ENCODE measurements at regions not wholly inside any gene's neighbourhood (a gene's known extent, or its start where the extent isn't known, plus 50 kb on each side); places are given as distances from the start of the nearest gene placed in this dataset.

DNA sequence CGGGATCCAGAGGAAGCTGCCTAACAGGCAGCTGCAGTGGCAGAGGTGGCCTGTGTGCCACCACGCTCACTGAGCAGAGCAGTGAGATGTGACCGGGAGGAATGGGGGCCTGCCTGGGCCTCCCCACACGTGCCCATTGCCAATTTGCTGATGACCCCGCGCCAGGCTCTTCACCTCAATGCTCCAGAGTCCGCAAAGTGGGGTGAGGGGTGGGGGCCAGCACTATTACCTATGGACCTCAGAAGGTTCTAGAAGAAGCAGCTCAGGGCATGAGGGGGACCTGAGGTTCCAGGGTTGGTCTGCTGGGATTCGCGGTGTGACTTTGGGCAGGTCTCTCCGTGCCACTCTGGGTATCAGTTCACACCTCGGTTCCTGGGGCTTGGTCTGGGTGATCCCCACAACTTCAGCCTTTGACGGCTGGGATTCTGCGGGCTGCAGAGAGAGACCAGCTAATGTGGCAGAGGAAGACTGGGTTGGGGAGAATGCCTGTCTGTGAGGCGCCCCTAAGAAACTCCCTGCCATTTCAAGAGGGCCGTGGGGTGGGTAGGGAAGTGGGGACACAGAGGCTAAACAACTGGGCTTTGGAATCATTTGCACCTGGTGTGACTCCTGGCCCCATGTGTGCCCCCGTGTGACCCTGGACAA is 231.0 kb upstream of the MVB12B start:
- DNase-seq = no peak

DNA sequence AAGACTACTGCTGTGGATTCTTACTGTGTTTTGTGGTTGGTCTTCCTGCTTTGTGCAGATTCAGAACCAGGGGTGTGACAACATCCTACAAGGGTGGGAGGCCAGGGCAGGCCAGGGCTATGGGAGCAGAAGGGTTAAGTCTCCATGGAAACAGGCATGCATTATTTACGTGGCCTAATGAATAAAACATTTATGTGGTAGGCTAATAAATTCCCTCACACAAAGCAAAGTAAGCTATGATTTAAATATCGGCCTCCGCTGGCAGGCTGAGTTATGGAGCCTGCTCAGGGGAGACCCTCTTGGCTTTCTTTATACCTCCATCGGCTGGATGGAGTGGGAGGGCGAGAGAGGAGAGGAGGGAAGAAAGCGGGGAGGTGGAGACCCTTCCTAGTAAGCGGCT is 230.3 kb upstream of the MVB12B start:
- no peak for DNase-seq

DNA sequence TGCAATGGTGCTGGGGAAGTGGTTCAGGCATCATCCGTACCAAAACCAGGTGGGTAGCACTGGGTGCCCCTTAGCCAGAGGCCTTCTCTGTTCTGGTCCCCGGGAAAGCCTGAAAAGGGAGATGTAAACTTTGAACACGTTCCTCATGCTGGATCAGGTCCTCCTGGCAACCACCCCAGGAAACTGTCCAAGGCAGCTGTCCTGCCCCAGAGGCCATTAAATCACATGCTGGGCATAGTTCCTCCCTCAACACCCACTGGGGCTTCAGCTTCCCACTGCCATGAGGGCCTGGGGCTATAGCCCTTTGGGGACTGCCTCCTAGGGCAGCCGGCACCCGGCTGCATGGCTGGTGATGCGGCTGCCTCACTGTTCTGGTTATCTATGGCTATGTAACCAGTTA is 228.9 kb upstream of the MVB12B start:
- no peak for DNase-seq

DNA sequence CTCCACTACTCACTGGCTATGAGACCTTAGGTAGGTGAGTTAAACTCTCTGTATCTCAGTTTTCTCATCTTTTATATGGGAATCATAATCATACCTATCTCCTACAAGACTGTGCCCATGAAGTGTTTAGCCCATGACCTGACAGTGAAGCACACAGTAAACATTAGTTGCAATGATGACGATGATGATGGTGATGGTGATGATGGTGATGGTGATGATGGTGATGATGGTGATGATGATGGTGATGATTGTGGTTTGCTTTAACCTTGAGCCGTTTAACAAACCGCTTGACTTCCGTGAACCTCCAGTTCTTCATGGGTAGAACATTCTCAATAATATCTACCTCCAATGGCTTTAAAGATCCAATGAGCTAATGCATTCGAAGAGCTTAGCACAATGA is 220.2 kb upstream of the MVB12B start:
- no peak for DNase-seq

DNA sequence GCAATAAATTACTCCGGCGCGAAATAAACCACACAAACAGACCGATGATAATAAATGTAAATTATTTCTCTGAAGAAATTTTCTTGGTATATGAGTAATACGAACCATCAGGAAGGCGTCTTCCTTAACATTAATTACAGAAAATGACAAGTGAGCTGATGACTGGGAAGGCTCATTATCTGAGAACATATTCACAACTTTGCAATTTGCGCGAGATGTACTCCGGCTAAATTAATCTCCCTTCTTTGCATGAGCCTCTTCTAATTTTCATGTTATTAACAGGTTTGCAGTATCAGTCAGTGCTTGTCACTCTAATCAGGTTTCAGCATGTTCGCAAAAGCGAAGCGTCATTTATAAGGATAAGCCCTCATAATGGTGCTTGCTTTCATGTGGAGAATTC is 218.9 kb upstream of the MVB12B start:
- DNase-seq = no peak

DNA sequence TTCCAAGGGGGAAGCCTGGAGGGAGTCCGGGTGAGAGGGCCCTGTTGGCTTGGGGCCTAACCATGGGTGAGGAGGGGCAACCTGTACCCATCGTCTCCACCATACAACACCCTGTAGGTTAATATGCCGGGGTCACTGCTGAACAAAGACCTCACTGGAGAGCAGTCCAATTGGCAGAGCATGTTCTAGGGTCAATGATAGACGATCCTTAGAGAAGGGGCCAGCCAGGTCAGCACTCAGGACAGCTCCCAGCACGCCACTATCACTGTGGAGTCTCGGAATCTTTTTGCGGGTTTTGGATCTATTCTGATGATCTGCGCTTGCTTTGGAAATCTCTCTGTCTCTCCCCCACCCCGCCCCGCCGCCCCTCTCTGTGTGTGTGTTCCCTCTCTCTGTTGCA is 218.4 kb upstream of the MVB12B start:
- DNase-seq = no peak

DNA sequence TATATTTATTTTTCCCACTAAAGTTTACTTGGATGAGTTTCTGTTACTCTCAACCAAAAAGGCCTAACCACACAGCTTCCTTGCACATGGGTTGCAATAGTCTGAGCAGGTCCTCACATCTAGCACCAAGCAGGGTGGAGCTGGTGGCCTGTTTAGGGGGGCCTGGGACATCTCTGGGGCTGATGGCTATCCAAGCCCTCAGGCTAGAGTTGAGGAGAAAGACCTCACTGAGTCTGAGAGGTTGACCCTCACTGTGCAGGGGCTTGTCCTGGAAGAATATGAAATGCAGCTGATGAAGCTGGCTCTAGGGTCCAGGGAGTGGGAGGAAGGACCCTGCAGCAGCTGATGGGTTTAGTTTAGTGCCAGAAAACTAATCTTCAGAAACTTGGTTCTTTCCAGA is 217.1 kb upstream of the MVB12B start:
- DNase-seq = no peak

DNA sequence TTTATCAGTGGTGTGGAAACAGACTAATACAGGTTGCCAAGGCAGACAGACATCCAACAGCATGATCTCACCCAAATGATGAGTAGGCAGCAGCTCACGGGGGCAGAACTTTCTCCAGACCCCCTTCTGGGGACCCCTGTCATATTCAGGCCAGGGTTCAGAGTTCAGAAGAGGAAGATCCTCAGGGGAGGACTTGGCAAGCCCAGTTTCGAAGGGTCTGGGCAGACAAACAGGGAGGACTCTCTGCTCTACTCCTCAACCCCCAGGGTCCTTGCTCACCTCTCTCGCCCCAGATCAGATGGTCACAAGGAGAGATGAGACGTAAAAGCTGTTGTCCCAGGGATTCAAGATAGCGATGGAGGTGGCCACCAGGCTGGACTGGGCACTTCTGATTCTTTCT is 215.1 kb upstream of the MVB12B start:
- no peak for DNase-seq

DNA sequence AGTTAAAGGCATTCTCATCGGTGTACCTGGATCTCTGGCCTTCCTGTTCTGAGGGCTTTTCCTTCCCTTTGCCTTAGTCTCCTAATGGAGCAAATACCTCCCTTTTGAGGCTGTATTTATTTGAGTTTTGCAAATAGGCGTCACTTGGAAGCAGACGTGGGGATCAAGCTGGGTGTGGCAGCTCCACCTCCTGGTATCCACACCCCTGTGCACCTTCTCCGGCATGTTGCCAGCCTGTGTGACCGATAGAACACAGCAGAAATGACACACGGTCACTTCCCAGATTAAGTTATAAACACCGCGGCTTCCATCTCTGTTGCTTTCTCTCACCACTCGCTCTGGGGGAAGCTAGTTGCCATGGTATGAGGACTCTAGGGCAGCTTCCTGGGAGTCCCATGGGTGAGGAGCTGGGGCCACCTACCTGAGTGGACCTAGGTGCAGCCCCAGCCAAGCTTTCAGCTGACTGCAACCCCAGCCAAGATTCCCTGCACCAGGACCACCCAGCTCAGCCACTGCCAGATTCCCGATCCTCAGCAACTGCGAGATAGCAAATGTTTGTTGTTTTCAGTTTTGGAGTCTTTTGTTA is 214.4 kb upstream of the MVB12B start:
- DNase-seq = no peak

DNA sequence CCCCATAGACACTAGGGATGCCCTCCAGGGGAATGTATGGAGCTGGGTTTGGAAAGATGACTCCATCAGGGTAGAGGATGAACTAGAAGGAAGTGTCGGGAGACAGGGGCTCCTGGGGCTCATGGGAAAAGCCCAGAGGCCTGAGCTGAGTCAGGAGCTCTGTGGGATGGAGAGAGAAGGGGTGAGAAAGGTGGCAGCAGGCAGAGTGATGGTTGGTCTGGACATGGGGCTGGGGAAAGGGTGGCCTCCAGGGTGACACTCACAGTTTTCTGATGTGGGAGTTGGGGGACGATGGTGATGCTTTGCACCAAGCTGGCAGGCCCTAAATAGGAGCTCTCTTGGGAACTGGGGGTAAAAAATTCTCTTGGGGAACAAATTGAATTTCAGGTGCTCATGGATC is 213.5 kb upstream of the MVB12B start:
- no peak for DNase-seq

DNA sequence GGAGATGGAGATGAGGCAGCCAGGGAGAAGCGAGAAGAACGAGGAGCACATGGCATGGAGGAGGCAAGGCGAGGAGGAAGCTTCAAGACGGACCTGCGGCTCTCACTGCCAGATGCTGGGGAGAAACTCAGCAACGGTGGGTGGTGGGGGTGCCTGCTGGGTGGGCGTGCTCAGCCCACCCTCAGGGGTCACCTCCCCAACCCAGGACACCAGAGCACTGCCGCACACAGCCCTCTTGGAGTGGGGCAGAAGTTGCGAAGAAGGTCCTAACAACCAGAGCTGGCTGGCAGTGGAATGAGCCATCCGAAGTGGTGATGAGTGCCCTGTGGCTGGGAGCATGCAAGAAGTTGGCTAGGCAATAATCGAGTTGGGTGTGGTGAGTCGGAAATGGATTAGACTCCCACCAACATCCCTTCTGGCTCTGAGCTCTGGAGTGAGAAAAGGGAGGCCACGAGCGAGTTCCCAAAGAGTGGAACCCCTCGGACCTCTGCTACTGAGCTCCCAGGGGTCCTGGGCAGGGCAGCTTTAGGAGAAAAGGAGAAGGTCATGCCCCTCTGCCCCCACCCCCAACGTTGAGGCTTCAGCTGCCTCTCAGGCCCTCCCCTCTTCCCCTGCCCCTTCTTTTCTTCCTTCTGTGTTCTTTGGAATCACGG is 212.7 kb upstream of the MVB12B start:
- DNase-seq = no peak

DNA sequence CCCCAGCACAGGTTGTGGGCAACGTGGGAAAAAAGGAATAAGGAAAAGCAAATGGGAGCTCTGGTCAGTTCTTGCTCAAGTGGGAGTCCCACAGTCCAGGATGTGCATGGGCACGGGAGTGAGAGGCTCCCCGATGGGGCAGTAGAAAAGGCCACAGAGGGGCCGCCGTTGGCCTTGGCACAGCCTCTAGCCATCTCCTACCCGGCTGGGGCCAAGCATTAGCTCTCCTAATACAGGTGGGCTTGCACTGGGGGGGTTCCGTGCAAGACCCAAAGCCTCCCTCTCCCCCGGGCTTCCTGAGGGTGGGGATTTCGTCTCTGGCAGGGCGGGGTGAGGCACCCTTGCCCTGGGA is 212.2 kb upstream of the MVB12B start:
- DNase-seq = no peak

DNA sequence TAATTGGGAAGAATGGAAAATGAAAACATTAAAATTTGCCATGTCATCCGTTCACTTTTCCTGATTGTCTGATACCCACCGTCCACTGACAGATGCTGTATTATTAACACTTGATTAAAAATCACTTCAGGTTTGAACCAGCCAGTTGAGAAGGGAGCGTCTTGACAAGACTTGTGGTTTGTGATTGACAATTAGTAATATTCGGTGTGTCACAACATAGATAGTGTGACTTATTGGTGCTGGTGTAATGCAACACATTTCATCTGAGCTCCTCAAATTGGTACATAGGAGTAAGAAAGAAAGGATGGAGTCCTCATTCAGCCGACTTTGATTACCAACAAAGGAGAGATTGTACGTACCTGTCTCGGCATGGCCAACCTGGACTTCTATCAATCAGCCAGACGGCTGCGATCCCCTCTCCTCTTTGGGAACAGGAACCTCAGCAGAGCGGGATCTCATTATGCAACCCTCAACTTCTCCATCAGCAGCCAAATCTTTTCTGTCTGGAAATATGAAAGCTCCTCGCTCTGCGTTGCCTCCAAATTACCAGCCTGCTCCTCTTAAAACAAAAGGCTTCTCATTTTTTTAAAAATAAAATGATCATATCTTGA is 211.7 kb upstream of the MVB12B start:
- DNase-seq = no peak

DNA sequence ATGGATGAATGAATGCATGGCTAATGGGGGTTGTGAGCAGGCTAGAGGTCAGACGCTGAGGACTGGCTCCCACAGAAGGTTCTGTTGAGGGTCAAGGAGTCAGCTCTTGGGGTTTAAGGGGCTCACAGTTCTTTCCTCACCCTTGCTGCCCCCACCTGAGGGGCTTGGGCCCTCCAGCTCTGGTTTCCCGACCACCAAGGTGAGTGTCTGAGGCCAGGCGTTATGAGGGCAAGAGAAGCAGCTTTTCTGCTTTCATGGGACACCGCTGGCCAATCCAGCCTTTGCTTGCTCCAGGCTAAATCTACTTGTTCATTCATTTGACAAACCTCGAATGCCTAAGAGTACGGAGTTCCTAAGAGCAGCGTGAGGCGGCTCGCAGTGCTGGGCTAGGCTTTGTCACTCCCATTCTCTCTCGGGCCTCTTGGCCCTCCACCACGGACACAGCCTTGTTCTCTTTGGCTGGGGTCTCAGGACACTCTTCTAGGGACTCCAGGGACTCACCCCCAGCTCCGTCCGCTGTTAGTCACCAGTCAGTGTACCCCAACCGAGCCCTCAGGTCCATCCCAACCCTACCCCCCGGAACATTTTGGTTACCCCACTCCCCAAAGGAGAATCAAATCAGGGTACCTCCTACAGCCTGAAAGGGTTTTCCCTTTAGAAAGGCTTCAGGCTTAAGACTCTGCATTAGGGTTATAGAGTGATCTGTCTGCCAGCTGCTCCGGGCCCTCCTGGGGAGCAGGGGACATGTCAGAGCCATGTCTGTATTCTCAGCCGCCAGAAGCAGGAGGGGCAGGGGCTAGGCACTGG is 210.1 kb upstream of the MVB12B start:
- no peak for DNase-seq

DNA sequence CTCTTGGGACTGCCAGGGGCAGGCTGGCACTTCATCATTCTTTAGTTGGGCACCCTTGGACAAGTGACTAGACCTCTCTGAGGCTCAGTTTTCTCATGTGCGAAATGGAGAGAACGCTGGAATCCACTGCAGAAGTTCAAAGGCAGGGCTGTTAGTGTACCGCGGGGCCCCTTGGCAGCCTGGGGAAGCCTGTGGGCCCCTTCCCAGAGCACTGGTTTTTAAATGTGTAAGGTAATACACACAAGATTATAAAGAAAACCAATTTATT is 209.5 kb upstream of the MVB12B start:
- no peak for DNase-seq

DNA sequence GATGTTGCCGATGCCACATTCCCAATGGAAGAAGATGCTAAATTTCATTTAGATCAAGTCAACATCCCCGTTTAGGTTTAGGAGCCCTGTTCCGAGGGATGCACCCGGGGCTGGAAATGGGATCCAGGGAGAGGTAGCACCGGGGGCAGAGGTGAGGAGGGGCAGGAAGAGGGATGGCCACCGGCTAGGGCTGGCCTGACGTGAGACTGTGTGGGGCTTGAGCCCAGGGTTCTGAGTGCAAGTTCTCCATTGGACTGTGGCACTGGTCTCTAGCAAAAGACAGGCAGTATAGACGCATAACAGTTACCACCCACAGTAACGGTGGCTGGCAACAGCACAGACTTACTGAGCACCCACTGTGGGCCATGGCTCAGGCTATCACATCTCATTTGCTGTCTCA is 209.0 kb upstream of the MVB12B start:
- DNase-seq = no peak

DNA sequence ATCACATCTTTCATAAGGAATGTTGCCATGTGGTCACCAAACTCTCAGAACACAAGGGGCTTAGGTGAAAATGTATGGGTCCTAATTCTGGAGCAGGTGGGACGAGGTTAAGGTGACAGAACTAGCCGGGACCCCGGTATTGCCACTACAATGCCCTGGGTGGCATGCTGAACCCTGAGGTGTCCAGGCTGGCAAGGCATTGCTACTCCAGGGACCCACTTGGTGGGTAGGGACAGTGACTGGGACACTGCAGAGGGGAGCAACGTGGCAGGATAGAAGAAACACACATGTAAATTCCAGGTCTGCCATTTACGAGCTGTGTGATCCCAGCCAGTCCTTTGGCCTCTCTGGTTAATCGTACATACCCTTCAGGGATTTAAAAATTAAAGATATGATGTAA is 206.9 kb upstream of the MVB12B start:
- DNase-seq = no peak

DNA sequence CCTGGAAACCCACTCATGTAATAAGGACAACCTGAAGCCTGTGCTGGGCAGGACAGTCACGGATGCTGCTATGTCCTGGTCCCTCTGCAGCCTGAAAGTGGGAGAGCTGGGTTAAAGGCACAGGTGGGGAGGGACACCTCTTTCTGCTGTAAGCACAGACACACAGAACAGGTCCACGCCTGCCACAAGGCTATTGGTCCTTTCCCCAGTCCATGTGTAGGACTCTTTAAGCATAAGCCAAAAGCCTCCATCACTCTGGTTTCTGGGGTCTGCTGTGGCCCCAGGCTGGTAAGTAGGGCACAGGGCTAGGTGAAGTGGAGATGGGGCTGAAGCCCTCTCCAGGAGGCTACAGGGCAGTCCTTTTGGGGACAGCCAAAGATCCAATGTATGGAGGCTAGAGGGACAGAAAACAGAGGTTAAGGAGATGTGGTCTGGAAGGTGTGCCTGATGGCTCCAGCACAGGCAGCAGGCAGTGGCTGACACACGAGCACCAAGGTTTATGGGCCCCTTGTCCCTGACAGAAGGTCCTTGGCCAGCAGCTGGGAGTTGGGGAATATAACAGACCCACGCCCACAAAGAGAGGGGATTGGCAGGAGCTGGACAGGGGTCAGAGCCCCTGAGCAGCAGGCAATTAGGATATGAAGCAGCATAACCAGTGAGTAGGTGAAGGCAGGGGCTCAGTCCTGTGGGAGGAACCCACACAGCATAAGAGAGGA is 203.6 kb upstream of the MVB12B start:
- DNase-seq = no peak

DNA sequence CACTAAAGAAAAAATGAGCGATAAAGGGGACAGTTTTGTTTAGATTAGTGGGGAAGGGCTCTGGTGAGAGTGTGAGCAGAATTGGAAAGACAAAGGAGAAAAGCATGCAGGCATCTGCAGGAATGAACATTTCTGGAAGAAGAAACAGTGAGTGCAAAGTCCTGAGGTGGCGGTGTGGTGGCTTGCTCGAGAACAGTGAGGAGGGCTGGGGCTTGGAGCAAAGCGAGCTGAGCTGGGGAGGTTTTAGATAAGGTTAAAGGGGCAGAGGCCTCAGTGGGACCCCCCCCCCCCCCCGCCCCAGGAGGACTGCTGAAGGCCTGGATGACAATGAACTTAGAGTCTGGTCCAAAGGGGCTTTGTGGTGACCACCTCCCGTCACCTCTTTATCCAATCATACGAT is 202.7 kb upstream of the MVB12B start:
- DNase-seq = no peak

DNA sequence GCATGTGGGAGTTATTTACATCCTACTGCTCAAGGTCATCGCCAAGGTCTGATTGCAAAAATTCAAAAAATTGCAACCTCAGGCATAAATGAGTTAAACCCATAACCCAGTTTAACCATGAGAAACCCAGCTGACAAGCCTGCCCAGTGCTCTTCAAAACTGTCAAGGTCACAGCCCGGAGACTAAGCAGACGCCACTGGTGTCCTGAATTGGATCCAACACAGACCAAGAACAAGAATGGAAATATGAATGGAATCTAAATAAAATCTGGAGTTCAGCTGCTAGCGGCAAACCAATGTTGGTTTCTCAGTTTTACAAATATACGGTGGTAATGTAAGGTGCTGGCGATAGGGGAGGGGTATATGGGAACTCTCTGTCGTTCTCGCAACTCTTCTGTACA is 201.5 kb upstream of the MVB12B start:
- DNase-seq = no peak

DNA sequence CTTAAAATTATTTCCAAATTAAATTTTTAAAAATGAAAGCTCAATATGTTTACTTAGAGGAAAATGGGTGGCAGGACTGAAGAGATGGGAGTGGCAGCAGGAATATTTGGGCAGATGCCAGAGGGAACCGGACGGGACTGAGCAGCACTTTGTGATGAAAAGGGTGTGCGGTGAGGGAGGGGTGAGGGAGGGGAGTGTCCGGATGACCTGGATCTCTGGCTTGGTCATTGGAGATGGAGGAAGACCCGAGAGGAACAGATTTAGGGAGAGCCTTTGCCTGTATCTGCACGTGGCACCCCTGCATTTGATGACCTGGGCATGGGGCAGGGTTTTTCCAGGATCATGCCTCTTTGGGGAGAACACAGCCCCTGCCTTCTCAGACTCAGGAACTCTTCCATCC is 201.1 kb upstream of the MVB12B start:
- DNase-seq = no peak

DNA sequence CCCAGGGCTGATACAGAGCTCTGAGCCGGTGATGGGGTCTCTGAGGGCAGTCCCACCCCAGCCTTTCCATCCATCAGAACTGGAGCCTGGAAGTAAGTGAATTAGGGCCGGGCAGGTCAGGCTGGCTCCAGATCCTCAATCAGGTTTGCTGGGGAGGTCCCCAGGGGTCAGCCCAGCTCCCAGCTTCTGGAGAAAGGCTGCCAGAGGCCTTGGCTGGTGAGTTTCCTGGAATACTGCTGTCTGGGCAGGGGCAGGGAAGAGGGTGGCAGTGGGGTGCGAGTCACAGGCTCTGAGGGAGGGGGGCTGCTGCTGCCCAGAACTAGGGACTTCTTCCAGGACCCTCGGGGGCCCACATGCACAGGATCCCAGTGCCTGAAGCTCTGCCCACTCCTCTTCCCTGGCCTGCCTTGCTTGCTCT is 200.6 kb upstream of the MVB12B start:
- no peak for DNase-seq

DNA sequence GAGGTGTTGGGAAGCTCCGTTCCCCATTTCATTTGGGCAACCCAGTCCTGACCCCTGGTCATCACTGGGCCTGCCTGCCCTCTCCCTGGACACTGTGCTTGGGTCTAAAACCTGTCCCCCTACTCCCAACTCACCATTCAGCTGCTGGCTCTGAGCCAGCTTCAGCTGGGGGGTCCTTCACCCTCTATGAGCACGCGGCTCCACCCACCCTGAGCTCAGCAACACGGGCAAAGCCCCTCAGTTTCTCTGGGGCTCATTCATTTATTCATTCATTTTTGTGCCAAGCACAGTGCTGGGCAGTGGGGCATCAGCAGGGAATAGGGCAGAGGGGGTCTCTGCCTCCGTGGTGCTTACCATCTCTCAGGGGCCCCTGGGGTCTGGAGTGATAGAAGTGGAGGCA is 199.8 kb upstream of the MVB12B start:
- no peak for DNase-seq
